ENCODE measurements at regions not wholly inside any gene's neighbourhood (a gene's known extent, or its start where the extent isn't known, plus 50 kb on each side); places are given as distances from the start of the nearest gene placed in this dataset.

GRCh38 chr3:99069973-99070372, 168.5 kb upstream of the DCBLD2 start:
- no peak for DNase-seq (ENCODE audit: low read depth)
- H3K4me3 ChIP-seq (ENCODE audit: control insufficient read depth, low read depth, low read length): no peak overlapping the region
- no peak for TF ChIP-seq CTCF (IDR thresholded peaks at IDR 0.05; ENCODE audit: control insufficient read depth, insufficient read depth, low read depth, low read length, missing control alignments)

GRCh38 chr3:99066863-99067262, 165.4 kb upstream of the DCBLD2 start:
- no peak for DNase-seq (ENCODE audit: low read depth)
- no peak for TF ChIP-seq CTCF (IDR thresholded peaks at IDR 0.05; ENCODE audit: control insufficient read depth, insufficient read depth, low read depth, low read length, missing control alignments)

GRCh38 chr3:99049164-99049563, 147.7 kb upstream of the DCBLD2 start:
- no peak for DNase-seq (ENCODE audit: low read depth)
- H3K4me3 ChIP-seq (ENCODE audit: control insufficient read depth, low read depth, low read length): no peak overlapping the region
- TF ChIP-seq CTCF (IDR thresholded peaks at IDR 0.05; ENCODE audit: control insufficient read depth, insufficient read depth, low read depth, low read length, missing control alignments): no peak

More at GRCh38 chr3:99066863-99067262, 165.4 kb upstream of the DCBLD2 start:
- H3K4me3 ChIP-seq (ENCODE audit: control insufficient read depth, low read depth, low read length): no peak overlapping the region

- no peak for TF ChIP-seq CTCF (IDR thresholded peaks at IDR 0.05; ENCODE audit: control insufficient read depth, insufficient read depth, low read depth, low read length, missing control alignments)
- H3K4me3 ChIP-seq (ENCODE audit: control insufficient read depth, low read depth, low read length): no peak overlapping the region
- DNase-seq (ENCODE audit: low read depth): no peak
These were observed 140.3 kb upstream of the DCBLD2 start for GRCh38 chr3:99041747-99042146.

GRCh38 chr3:99031778-99032177, 130.3 kb upstream of the DCBLD2 start:
- TF ChIP-seq CTCF (IDR thresholded peaks at IDR 0.05; ENCODE audit: control insufficient read depth, insufficient read depth, low read depth, low read length, missing control alignments): no peak
- H3K4me3 ChIP-seq (ENCODE audit: control insufficient read depth, low read depth, low read length): no peak overlapping the region
- DNase-seq (ENCODE audit: low read depth): no peak

- H3K4me3 ChIP-seq (ENCODE audit: control insufficient read depth, low read depth, low read length): no peak overlapping the region
- no peak for DNase-seq (ENCODE audit: low read depth)
- peak; percentile 62 for TF ChIP-seq CTCF (IDR thresholded peaks at IDR 0.05; ENCODE audit: control insufficient read depth, insufficient read depth, low read depth, low read length, missing control alignments)
These were observed 122.2 kb upstream of the DCBLD2 start for GRCh38 chr3:99023590-99024192.

- TF ChIP-seq CTCF (IDR thresholded peaks at IDR 0.05; ENCODE audit: control insufficient read depth, insufficient read depth, low read depth, low read length, missing control alignments): no peak
- DNase-seq (ENCODE audit: low read depth): no peak
- H3K4me3 ChIP-seq (ENCODE audit: control insufficient read depth, low read depth, low read length): no peak overlapping the region
These were observed 120.0 kb upstream of the DCBLD2 start for GRCh38 chr3:99021466-99021865.

Data from AG09309 (cell line).